GM23248 (cell line): ENCODE measurements at regions not wholly inside any gene's neighbourhood (a gene's known extent, or its start where the extent isn't known, plus 50 kb on each side); places are given as distances from the start of the nearest gene placed in this dataset.

Source experiments
- EZH2 ChIP-seq: fragments of 200-600 bp; sonication (generic); IDR thresholded peaks from 2 replicates; pipeline ENCODE4 v1.6.1; 2018; ENCODE audit warnings: antibody characterized with exemption, mild to moderate bottlenecking; ENCODE audit not compliant: insufficient read depth, poor library complexity, severe bottlenecking
- EZH2phosphoT487 ChIP-seq: fragments of 200-600 bp; sonication (generic); IDR thresholded peaks from 2 replicates; pipeline ENCODE4 v1.6.1; 2018; ENCODE audit warnings: antibody characterized with exemption, moderate library complexity, mild to moderate bottlenecking, low read depth; ENCODE audit not compliant: insufficient read depth

DNA sequence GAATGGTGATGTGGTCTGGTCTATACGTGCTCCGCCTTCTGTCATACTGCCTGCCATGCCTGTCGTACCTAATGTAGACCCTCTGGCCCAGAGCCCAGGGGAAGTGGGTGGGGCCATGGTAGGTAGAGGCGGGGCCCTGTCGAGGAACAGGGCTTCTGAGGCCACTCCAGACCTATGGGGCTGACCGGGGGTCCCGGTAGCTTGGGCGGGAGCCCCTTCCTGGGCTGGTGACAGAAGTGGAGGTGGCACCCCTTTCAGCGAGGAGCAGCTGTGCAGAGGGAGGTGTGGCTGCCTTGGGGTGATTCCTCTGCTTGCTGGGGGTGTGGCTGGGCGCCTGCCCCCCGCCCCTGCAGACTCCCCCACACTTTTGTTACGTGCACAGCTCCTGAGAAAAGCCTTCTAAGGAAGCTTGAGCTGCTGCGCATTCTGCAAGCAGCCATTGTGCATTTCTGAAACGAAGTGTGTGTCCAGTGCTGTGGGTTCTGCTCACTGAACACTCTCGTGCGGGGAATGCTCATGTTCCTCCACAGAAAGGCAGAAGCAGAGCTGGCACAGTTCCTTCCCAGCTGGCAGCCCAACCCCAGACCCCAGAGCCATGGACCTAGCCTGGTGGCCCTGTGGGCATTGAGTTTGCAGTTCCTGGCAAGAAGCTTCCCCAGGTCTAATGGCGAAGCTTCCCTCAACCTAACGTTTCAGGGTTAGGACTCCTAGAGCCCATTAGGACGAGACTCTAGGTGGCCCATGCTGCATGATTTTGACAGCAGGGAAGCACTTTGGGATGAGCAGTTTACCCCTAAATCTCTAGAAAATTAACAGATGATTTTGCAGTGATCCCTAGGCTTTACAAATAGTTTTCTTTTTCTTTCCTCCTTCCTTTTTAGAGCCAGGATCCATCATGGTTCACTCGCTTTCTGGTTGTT, 72.7 kb upstream of the HGFAC start:
- no peak for TF ChIP-seq EZH2
- no peak for TF ChIP-seq EZH2phosphoT487
